ENCODE measurements at regions not wholly inside any gene's neighbourhood (a gene's known extent, or its start where the extent isn't known, plus 50 kb on each side); places are given as distances from the start of the nearest gene placed in this dataset.

DNA sequence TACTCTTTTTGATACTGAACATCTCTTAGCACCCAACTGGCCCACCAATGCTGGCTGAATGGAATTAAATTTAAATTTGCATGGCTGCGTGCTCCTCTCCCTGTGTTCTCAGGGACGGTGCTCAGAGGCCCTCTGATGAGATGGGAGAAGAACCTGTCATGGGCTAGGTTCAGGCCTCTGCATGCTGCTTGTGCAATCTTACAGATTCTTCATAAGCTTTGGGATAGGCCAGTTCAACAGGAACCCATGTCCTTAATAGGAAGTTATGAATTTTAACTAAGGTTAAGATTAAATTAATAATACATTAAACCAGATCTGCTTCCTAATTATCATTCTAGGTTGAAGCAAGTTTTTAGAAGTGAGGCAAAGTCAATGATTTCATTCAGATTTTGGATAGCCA lies 119.7 kb upstream of the LRIG3 start:
- 89% methylated on average over 2 of the region's 2 CpGs for WGBS (ENCODE audit: insufficient coverage, insufficient replicate concordance, low lambda C conversion rate, missing lambda C conversion rate)
- SMC1A ChIA-PET (ENCODE audit: uncharacterized antibody, unreplicated experiment), result no interaction called here
- no peak overlapping the region for H2AFZ ChIP-seq (ENCODE audit: control insufficient read depth, low read depth, low read length)
- no peaks in the 10 kb centered on the region for H3K79me2 ChIP-seq (ENCODE audit: control insufficient read depth, insufficient read depth, low read length)
- DNase-seq (ENCODE audit: low read depth, low spot score), result no peak
- intact Hi-C loops (cut with micrococcal nuclease; ENCODE audit: unreplicated experiment) (no loop called here), in situ Hi-C loops (cut with MboI) (no loop called here)
- ATAC-seq, result no peak
- no peak overlapping the region for H3K4me3 ChIP-seq
- BruUV-seq (replicated peaks), result no TSS peak
- CTCF ChIA-PET, result interaction anchor here (0.6 kb wide), 1 partner anchor 619 kb away, joined by 3 read pairs; no protein-coding TSS in a partner anchor
- H3K4me2 ChIP-seq (ENCODE audit: control insufficient read depth, insufficient read depth), result no peak overlapping the region
- RAD21 ChIA-PET (ENCODE audit: unreplicated experiment), result interaction anchor here (0.7 kb wide), 1 partner anchor 553 kb away, joined by 3 read pairs; no protein-coding TSS in a partner anchor
- no peaks in the 10 kb centered on the region for H4K20me1 ChIP-seq (ENCODE audit: control insufficient read depth, insufficient read depth)
- FAIRE-seq, result no peak
- H3K27ac ChIP-seq (ENCODE audit: control insufficient read depth, insufficient read depth), result no peak overlapping the region
- H3K4me1 ChIP-seq (ENCODE audit: control insufficient read depth, insufficient read depth, low read length), result no peaks in the 10 kb centered on the region
- no peaks in the 10 kb centered on the region; a peak in 1 of 4 replicates for H3K27me3 ChIP-seq (replicated peaks in 1 of 2; ENCODE audit: control insufficient read depth in 2 of 2, insufficient read depth in 2 of 2, low read length in 1 of 2)
- H3K9ac ChIP-seq (ENCODE audit: control insufficient read depth, insufficient read depth, low read length), result no peak overlapping the region
- no peaks in the 10 kb centered on the region for H3K36me3 ChIP-seq (ENCODE audit: control insufficient read depth in 2 of 2, insufficient read depth in 2 of 2, low read length in 1 of 2)
- POLR2A ChIA-PET, result no interaction called here
- no peaks in the 10 kb centered on the region for H3K9me3 ChIP-seq (replicated peaks; ENCODE audit: control insufficient read depth, insufficient read depth, low read length)
- no peak for TF ChIP-seq RELA (IDR thresholded peaks at IDR 0.05; ENCODE audit: borderline replicate concordance, partially characterized antibody)
- TF ChIP-seq GATAD2B (conservative IDR thresholded peaks at IDR 0.05; ENCODE audit: low read depth), result no peak
- TF ChIP-seq CHD4 (IDR thresholded peaks at IDR 0.05), result no peak
- TF ChIP-seq POU2F2 (IDR thresholded peaks at IDR 0.05; ENCODE audit: borderline replicate concordance, low read depth, low read length), result no peak
- no peak for TF ChIP-seq POLR2AphosphoS5 (IDR thresholded peaks at IDR 0.05; ENCODE audit: low read length)
- TF ChIP-seq, protein P1, sequence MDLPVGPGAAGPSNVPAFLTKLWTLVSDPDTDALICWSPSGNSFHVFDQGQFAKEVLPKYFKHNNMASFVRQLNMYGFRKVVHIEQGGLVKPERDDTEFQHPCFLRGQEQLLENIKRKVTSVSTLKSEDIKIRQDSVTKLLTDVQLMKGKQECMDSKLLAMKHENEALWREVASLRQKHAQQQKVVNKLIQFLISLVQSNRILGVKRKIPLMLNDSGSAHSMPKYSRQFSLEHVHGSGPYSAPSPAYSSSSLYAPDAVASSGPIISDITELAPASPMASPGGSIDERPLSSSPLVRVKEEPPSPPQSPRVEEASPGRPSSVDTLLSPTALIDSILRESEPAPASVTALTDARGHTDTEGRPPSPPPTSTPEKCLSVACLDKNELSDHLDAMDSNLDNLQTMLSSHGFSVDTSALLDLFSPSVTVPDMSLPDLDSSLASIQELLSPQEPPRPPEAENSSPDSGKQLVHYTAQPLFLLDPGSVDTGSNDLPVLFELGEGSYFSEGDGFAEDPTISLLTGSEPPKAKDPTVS (IDR thresholded peaks at IDR 0.05; ENCODE audit: low read depth, low read length), result no peak
- TF ChIP-seq, protein P2, sequence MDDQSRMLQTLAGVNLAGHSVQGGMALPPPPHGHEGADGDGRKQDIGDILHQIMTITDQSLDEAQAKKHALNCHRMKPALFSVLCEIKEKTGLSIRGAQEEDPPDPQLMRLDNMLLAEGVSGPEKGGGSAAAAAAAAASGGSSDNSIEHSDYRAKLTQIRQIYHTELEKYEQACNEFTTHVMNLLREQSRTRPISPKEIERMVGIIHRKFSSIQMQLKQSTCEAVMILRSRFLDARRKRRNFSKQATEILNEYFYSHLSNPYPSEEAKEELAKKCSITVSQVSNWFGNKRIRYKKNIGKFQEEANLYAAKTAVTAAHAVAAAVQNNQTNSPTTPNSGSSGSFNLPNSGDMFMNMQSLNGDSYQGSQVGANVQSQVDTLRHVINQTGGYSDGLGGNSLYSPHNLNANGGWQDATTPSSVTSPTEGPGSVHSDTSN (IDR thresholded peaks at IDR 0.05; ENCODE audit: insufficient replicate concordance, low read depth, low read length), result no peak
- no peak for TF ChIP-seq CHD2 (IDR thresholded peaks at IDR 0.05; ENCODE audit: borderline replicate concordance, low read depth, low read length)
- TF ChIP-seq RCOR1 (conservative IDR thresholded peaks at IDR 0.05; ENCODE audit: low read depth, low read length), result no peak
- TF ChIP-seq FOXM1 (IDR thresholded peaks at IDR 0.05; ENCODE audit: low read depth, low read length), result no peak
- TF ChIP-seq NRF1 (conservative IDR thresholded peaks at IDR 0.05; ENCODE audit: low read depth, low read length), result no peak
- TF ChIP-seq CBX3 (IDR thresholded peaks at IDR 0.05; ENCODE audit: borderline replicate concordance, low read depth), result no peak
- TF ChIP-seq, protein P3, sequence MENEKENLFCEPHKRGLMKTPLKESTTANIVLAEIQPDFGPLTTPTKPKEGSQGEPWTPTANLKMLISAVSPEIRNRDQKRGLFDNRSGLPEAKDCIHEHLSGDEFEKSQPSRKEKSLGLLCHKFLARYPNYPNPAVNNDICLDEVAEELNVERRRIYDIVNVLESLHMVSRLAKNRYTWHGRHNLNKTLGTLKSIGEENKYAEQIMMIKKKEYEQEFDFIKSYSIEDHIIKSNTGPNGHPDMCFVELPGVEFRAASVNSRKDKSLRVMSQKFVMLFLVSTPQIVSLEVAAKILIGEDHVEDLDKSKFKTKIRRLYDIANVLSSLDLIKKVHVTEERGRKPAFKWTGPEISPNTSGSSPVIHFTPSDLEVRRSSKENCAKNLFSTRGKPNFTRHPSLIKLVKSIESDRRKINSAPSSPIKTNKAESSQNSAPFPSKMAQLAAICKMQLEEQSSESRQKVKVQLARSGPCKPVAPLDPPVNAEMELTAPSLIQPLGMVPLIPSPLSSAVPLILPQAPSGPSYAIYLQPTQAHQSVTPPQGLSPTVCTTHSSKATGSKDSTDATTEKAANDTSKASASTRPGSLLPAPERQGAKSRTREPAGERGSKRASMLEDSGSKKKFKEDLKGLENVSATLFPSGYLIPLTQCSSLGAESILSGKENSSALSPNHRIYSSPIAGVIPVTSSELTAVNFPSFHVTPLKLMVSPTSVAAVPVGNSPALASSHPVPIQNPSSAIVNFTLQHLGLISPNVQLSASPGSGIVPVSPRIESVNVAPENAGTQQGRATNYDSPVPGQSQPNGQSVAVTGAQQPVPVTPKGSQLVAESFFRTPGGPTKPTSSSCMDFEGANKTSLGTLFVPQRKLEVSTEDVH (IDR thresholded peaks at IDR 0.05; ENCODE audit: low read depth, partially characterized antibody), result no peak
- no peak for TF ChIP-seq ELK1 (IDR thresholded peaks at IDR 0.05; ENCODE audit: low read depth, low read length)
- no peak for TF ChIP-seq ZNF622 (IDR thresholded peaks at IDR 0.05)
- TF ChIP-seq ZSCAN29 (IDR thresholded peaks at IDR 0.05), result no peak
- no peak for TF ChIP-seq EGR1 (IDR thresholded peaks at IDR 0.05; ENCODE audit: borderline replicate concordance in 1 of 2, low read depth in 2 of 2, low read length in 2 of 2)
- no peak for TF ChIP-seq JUNB (IDR thresholded peaks at IDR 0.05)
- TF ChIP-seq POLR2A (IDR thresholded peaks at IDR 0.05; ENCODE audit: low read depth, low read length), result no peak

Measured in GM12878 (cell line).